CD1c-positive myeloid dendritic cell (primary cell): ENCODE measurements at regions not wholly inside any gene's neighbourhood (a gene's known extent, or its start where the extent isn't known, plus 50 kb on each side); places are given as distances from the start of the nearest gene placed in this dataset.
"Not testable (repeated sequence)": the region's sequence is repeated elsewhere in the genome, so short reads cannot be mapped to it uniquely, and the experiment has no call there.

Experiments used
- DNase-seq: peaks from one replicate; pipeline ENCODE4 v3.0.0-alpha.2; 2016; ENCODE audit errors: extremely low spot score

GRCh38 chr3:75319776-75320175 lies 344.4 kb upstream of the FRG2C start:
- not testable (repeated sequence) for DNase-seq

GRCh38 chr3:75320369-75320768 lies 343.8 kb upstream of the FRG2C start:
- DNase-seq, result no peak

- DNase-seq, result no peak
These were observed 343.1 kb upstream of the FRG2C start for GRCh38 chr3:75321060-75321459.

DNA sequence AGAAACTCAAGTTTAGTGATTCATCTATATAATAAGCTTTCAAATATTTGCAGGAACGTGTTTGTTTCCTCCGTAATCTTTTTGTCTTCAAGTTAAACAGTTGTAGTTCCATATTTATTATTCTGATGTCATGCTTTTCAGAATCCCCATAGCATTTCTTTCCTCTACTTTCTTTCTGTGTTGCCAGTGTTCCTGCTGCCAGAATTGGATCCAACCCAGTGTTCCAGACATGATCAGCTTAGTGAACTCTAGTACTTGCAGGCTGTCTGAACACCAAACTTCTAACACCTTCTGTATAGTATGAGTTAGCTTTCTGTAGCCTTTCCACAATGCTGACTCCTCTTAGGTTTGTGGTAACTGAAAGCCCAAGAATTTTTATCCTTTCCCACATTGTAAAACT lies 340.2 kb upstream of the FRG2C start:
- not testable (repeated sequence) for DNase-seq

GRCh38 chr3:75325716-75326115 lies 338.4 kb upstream of the FRG2C start:
- no peak for DNase-seq

DNA sequence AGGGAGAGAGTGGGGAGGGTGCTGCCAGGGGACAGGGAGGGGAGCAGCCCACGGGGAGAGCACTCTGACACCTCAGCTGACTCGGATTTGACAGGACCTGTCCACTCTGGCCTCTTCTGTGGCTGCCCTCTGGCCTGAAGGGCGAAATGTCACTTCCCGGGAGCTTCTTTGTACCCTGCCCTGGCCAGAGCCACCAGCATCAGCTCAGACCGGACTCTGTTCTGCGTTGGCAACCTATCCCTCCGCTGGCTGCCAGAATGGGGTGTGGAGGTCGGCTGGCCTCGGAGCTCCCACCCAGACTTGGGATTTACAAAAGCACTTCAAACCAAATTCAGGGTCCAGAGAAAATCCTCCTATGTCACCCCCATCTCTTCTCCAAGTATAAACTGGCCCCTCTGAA lies 336.7 kb upstream of the FRG2C start:
- no peak for DNase-seq

- DNase-seq, result no peak
These were observed 334.5 kb upstream of the FRG2C start for GRCh38 chr3:75329476-75330097.

DNA sequence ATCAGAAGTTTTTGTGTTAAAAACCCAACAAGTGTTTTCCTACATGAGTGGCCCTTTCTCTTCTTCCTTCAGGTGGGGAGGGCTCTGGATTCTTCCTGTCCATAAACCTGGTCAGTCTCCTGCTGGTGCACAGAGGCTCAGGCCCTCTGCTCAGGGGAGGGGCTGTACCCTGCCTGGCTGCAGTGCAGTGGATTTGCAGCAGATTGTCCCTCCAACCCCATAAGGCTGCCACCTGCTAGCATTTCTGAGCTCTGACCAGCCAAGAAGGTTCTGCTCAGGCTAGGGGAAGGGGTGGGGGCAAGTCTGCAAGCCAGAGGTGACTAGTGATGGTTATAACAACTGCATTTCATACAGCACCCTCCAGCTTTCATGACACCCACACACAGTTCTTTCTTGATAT lies 333.7 kb upstream of the FRG2C start:
- not testable (repeated sequence) for DNase-seq

DNA sequence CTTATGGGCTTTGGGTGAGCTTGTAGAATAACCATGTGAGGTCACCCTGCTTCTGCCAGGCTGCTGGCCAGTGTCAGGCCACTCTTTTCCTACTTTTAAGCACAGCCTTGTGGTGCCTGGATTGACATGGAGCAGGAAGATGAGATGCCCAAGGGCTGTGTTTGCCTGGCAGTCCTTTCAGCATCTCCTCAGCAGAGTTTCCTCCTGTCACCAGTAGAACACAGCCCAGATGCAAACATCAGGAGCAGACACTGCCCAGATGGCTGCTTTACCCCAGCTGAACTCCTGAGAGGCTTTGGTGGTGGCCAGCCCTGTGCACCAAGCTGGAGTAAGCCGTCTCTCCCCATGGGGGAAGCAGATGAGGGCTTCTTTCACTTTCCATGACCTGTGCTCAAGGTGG lies 332.0 kb upstream of the FRG2C start:
- DNase-seq, result not testable (repeated sequence)

DNA sequence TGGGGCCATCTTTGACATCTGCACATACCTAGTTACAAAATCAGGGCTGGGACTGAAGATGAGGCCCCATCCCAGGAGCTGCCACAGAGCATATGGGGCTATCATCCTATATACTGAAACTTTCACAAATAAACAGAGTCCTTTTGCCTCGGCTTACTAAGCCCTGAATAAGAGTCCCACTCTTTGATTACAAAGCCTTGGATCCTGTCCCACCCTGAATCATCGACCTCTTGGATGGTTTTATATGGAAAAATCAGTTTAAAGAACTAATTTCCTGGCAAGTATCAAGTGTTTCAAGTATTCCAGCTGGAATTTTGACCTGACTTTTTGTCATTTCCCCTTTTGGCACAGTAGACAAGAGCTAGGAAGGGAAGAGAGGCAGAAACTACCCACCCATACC lies 331.3 kb upstream of the FRG2C start:
- DNase-seq, result no peak

- no peak for DNase-seq
These were observed 329.8 kb upstream of the FRG2C start for GRCh38 chr3:75334299-75334698.

DNA sequence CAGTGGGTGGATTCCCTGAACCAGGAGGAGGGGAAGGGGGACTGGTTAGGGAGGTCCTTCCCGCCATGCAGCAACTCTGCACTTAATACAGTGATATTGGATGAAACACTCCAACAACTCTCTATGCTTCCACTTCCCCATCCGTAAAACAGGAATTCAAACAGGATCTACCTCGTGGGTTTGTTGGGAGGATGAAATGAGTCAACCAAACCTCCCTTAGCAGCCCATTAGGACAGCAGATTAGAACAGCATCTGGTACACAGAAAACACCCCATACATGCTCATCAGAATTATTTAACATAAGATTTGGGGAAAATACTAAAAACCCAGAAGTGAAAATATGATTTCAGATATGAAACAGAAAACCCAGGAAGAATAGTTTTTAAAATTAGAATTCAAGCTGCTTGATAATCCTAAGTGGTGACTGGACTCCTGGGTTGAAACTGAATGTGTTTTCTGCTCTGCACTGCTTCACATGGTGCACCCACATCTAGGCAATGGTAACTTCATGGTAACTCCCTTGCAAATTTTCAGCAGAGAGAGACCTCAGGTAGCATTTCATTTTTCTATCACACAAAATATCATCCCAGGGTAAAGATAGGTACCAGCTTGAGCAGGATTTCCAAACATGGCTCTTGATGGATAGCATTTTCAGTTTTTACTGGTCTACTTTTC lies 326.8 kb upstream of the FRG2C start:
- DNase-seq, result peak; percentile 66

DNA sequence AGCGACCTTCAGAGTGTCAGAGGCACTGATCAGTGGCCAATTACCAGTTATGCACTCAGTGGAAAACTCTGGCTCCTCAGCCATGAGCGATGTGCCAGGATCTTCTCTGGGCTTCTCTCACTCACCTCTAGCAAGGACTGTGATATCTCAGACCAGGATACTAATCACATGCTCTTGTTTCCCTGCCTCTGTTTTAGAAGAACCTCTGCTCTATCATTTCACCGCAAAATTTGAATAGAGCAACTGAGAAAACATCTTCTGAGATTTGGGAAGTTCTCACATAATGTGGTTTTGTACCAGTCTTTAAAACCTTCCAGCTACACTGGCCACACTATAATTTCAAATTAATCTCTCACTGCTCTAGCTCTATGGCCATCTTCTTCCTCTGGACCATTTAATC lies 325.8 kb upstream of the FRG2C start:
- no peak for DNase-seq

- no peak for DNase-seq
These were observed 322.6 kb upstream of the FRG2C start for GRCh38 chr3:75341324-75342067.

DNA sequence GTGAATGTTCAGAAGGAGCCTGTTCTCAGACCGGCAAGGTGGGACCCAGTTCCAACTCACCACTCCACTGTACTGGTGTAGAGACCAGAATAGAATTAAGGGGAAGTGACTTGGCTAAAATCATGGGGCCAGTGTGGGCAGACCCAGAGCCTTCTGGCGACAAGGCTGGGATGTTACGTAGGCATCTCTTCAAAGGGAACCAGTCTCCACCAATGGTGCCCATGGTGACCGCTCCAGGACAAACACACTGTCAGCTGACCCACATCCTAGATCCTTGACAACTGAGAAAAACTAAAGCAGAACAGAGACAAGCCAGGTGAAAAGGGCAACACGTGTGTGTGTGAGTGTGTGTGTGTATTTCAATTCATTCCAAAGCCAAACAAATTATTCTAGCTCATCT lies 321.7 kb upstream of the FRG2C start:
- DNase-seq, result peak; percentile 94

DNA sequence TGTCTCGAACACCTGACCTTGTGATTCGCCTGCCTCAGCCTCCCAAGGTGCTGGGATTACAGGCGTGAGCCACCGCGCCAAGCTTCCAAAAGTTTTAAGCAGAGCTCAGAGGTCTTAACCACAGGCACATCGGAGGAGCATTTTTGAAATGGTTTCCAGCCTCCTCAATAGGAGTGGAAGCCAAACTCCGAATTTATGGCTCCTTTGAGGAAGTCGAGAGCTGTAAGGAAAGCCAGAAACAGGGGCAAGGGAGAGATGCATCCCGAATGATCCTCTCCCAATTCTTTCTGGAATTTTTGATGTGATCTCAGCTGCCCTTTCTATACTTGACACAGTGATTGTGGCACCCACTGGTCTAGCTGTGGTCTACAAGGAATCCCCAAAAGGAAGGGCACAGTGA lies 313.6 kb upstream of the FRG2C start:
- not testable (repeated sequence) for DNase-seq

DNA sequence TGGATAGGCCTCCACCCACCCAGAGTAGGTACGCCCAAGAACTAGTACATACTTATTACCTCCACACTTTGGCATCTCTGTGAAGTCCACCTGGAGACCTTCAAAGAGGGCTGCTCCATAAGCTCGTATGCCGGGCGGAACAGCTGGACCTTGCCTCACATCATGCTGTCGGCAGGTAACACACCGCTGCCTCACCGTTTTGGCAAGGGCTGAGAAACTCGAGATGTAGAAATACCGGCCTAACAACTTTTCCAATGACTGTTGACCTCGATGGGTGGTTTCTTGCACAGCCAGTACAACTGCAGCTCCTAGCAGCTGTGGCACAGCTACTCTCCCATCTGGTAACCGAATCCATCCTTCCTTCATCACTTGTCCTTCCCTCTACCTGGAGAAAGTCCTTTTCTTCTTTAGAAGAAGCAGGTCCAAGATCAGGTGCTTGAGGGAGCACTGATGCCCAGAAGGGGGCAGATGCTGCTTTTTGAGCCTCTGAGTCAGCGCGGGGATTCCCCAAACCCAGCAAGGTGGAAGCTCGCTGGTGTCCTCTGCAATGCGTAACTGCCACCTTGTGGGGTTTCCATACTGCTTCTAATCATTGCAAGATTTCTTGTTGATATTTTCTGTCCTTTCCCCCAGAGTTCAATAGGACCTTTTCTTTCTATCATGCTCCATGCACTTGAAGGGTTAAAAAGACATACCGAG lies 301.9 kb upstream of the FRG2C start:
- not testable (repeated sequence) for DNase-seq

DNA sequence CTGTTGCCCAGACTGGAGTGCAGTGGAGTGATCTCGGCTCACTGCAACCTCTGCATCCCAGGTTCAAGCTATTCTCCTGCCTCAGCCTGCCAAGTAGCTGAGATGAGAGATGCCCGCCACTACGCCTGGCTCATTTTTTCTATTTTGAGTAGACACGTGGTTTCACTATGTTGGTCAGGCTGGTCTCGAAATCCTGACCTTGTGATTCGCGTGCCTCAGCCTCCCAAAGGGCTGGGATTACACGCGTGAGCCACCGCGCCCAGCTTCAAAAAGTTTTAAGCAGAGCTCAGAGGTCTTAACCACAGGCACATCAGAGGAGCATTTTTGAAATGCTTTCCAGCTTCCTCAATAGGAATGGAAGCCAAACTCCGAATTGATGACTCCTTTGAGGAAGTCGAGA lies 291.2 kb upstream of the FRG2C start:
- DNase-seq, result not testable (repeated sequence)

- not testable (repeated sequence) for DNase-seq
These were observed 284.3 kb upstream of the FRG2C start for GRCh38 chr3:75379840-75380239.

- no peak for DNase-seq
These were observed 283.8 kb upstream of the FRG2C start for GRCh38 chr3:75380276-75380771.

GRCh38 chr3:75384016-75384415 lies 280.1 kb upstream of the FRG2C start:
- not testable (repeated sequence) for DNase-seq

- not testable (repeated sequence) for DNase-seq
These were observed 275.5 kb upstream of the FRG2C start for GRCh38 chr3:75388486-75389124.
